GM19455 (cell line): ENCODE measurements at regions not wholly inside any gene's neighbourhood (a gene's known extent, or its start where the extent isn't known, plus 50 kb on each side); places are given as distances from the start of the nearest gene placed in this dataset.
"Not testable (repeated sequence)": the region's sequence is repeated elsewhere in the genome, so short reads cannot be mapped to it uniquely, and the experiment has no call there.

Experiments used
- ATAC-seq: cut with Tn5 transposase; IDR thresholded peaks from one replicate; pipeline ENCODE4 v1.9.1; 2021; ENCODE audit not compliant: unreplicated experiment

DNA sequence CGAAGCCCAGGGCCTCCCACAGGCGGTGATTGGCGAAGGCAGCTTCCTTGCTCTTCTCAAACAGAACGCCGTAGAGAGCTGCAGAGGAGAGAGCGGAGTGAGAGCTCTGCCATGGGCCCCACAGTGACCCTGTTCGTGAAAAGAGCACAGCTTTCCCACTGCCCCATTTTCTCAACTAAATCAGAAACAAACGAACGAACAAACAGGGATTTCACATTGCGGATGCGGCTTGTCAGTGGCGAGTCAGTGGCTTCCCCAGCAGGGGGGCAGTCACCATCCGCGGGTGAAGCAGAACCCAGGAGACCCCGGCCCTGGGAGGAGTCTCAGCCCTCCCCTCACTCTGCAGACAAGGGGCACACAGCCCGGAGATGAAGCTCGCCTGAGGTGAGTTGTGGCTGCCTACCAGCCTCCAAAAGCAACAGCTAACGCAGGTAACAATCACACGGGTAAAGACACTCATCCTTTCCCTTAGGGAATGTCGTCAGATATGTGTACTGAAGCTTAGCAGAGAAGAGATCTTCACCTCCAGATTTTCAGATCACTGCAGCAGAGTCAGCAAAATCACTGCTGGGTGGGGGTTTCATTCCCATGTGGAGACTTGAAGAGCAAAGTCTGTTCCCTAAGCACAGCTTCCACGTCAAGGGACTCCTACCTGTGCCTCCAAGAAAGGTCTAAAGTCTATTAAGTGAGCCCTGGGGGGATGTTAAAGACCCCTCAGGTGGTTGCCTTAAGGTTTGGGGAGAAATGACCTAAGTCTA is 51.2 kb upstream of the GPR31 start:
- no peak for ATAC-seq

- ATAC-seq = no peak
Measured at GRCh38 chr6:167209577-167209975, 51.8 kb upstream of the GPR31 start.

- ATAC-seq = no peak
Measured at GRCh38 chr6:167210375-167211294, 52.9 kb upstream of the GPR31 start.

DNA sequence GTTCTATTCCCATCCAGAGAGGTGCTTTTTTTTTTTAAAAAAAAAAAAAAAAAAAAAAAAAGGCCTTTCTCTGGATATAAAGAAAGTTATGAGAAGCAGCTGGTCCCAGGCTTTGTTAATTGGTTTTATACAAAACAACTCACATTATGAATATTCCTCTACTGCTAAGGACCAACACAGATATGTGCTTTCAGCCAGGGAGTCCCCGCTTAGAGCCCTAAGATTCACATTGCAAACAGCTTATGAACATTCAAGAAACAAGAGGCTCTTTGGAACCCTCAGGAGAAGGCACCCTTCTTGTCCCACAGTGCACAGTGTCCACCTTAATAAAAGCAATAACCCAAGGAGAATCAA is 53.5 kb upstream of the GPR31 start:
- no peak for ATAC-seq

DNA sequence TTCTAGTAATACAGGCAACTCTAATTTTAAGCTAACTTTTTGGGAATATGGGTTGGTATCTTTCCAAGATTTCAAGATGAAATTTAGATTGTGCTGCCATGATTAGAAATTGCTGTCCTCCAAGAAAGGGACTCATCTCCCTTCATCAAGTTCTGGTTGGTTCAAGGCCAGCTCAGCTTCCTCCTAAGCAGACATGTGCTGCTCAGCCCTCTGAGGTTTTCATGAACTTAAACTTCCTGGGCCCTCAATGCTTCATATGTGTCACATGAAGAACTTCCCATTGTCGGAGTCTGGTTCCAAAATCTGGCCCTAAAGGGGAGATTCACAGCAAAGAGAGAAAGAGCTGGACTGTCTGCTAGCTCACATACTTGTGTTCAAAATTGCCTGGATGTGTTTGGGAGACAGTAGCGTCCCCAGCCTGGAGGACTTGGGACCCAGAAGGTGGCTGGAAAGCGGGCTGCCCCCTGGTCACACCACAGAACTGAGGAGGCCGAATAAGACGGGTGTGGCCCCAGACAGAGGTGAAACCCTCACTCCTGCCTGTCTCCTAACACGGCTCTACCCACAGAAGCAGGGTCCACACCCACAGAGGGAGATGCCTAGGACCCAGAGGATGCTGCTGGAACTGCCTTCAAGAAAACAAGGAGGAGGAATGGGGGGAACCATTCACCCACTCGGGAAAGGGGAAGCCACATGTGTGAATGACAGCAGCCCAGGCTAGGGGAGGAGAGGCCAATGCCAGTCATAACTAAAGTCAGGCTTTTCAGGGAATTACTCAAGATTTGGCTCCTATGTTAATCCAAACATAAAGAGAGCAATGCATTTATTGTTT is 54.3 kb upstream of the GPR31 start:
- ATAC-seq = no peak

DNA sequence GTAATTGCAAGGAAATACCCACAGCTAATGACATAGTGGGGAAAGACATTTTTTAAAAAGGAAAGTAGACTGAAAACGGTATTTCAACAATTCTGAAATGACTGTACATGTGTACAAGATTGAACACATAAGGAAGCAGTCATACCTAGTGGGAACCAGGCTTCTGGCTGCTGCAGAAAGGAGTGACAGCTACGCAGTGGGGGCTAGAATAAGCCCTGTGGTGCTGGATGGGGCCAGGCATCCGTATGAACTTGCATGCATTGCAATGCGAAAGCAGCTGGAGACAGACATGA is 54.9 kb upstream of the GPR31 start:
- peak; percentile 75 for ATAC-seq

- no peak for ATAC-seq
Measured at GRCh38 chr6:167214206-167214605, 56.4 kb upstream of the GPR31 start.

- not testable (repeated sequence) for ATAC-seq
Measured at GRCh38 chr6:167215429-167216250, 57.9 kb upstream of the GPR31 start.

GRCh38 chr6:167216390-167217050 is 58.7 kb upstream of the GPR31 start:
- not testable (repeated sequence) for ATAC-seq

GRCh38 chr6:167217073-167217472 is 59.3 kb upstream of the GPR31 start:
- ATAC-seq = not testable (repeated sequence)

DNA sequence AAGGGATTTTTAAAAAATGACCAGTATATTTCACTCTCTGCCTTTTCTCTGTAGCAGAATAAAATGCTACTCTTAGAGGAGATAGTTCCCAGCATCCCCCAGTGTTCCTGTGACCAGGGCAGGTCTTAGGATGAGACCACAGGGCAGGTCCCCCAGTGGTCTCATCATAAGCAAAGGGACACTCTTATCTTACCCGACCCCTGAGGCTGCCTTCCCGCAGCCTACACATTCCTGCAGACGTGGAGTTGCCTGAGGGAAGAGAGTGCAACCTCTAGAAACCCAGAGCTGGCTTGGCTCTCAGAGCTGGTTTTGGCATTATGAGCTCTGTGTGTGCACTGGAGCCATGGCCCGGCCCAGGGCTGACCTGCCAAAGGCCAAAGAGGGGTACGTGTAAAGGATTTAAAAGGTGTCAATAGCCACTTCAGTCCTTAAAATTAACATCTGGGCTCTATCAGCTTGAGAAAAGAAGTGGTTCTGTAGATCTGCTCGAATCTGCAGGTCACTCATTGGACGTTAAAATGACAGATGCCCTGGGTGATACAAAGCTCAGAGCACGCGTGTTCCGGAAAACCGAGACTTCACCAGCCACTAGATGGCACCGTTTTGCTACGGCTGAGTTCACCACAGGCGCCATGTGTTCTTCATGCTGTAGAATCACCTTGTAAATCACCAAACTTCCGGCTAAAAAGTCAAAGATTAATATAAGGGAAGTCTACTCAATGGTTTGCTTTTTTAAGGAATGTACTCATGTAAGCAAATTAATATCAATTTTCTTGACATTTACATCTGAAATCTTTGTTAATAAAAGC is 60.4 kb upstream of the GPR31 start:
- ATAC-seq = peak; percentile 77

GRCh38 chr6:167219079-167219478 is 61.3 kb upstream of the GPR31 start:
- ATAC-seq = not testable (repeated sequence)

GRCh38 chr6:167219967-167220512 is 62.3 kb upstream of the GPR31 start:
- no peak for ATAC-seq

GRCh38 chr6:167221400-167222201 is 63.8 kb upstream of the GPR31 start:
- no peak for ATAC-seq

DNA sequence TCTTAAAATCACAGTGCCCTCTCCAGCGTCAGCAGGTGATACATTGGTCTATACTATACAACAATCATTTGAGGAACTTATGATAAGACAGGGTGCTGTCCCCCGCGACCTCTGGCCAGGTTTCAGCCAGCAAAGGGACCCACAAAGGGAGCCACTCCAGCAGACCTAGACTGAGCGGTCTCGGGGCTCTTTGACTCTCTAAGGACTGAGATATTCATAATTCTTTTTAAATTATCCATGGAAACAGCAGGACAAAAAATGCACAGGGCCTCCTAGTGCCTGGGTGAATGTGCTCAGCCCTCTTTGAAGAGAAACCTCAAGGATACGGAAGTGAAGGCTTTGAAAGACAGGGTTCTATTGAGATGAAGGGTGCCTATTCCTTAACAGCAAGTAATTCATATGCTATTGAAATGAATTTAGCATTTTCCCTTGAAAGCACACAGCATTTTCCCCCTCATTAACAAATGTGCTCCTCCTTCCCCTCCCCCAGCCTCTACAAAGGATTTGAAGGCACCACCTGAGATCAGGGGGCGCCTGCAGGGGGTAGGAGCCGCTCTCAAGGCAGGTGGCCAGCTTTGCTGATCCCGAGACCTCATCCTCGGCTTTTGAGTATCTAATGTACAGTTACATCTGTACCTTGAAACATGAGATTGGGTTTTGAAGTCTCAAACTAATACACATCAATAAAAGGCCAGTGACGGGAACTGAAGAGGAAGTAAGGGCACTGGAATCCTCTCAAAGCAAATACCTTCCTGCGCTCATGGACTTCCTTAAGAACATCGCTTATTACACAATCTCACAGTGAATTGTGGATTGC is 65.3 kb upstream of the UNC93A start:
- ATAC-seq = not testable (repeated sequence)

DNA sequence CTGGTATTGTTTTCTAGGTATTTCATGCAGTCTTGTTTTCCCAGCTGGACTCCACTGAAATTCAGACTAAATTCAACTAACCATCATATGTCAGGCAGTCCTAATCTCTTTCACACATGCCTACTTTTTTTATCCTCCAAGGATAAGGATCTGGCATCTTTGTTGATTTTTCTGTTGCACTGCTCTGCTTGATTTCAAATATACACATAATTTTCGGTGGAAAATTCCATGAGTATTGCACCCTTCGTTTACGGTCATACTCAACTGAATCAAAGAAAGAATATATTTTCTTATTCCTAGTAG is 64.8 kb upstream of the UNC93A start:
- ATAC-seq = no peak

DNA sequence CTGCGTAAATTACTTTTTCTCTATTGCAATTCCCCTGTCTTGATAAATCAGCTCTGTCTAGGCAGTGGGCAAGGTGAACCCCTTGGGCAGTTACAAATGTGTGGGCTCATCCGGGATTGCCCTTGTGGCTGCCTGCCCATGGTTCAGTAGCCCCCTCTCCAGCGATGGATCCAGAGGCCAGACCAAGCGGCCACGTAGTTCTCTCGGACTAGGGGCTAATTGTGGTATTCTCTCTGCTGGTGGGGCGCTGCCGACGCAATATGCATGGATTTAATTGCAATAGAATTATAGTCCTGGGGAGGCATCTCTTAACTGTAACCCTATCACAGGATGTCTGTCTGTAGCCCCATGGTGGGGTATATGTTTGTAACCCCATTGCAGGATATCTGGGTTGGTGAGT is 64.3 kb upstream of the UNC93A start:
- ATAC-seq = no peak

GRCh38 chr6:167227984-167228383 is 63.1 kb upstream of the UNC93A start:
- no peak for ATAC-seq
